GM23338 (cell line): ENCODE measurements at regions not wholly inside any gene's neighbourhood (a gene's known extent, or its start where the extent isn't known, plus 50 kb on each side); places are given as distances from the start of the nearest gene placed in this dataset.

Experiments
- EZH2 ChIP-seq: fragments of 200-600 bp; sonication (generic); IDR thresholded peaks from one replicate; pipeline ENCODE4 v1.8.0; 2017; ENCODE audit warnings: antibody characterized with exemption, mild to moderate bottlenecking, low read depth; ENCODE audit not compliant: unreplicated experiment
- EZH2phosphoT487 ChIP-seq: fragments of 200-600 bp; sonication (generic); IDR thresholded peaks from one replicate; pipeline ENCODE4 v1.8.1; 2018; ENCODE audit warnings: antibody characterized with exemption; ENCODE audit not compliant: unreplicated experiment
- POLR2AphosphoS5 ChIP-seq: IDR thresholded peaks from 2 replicates; pipeline ENCODE4 v1.6.1; 2016; ENCODE audit warnings: antibody characterized with exemption, low read depth
- REST ChIP-seq: IDR thresholded peaks from one replicate; pipeline ENCODE4 v1.6.1; 2018; ENCODE audit warnings: antibody characterized with exemption; ENCODE audit not compliant: unreplicated experiment
- STAT1 ChIP-seq: IDR thresholded peaks from one replicate; pipeline ENCODE4 v1.6.1; 2016; ENCODE audit warnings: antibody characterized with exemption; ENCODE audit not compliant: unreplicated experiment
- TF ChIP-seq, protein P1 (sequence below), 2 experiments: fragments of 200-600 bp in 1 of 2; sonication (generic) in 1 of 2; conservative IDR thresholded peaks; 2 replicates each; pipeline versions ENCODE4 v1.5.1 to v1.6.1; 2016 to 2017; ENCODE audit warnings: antibody characterized with exemption in 2 of 2, low read depth in 2 of 2, mild to moderate bottlenecking in 2 of 2, moderate library complexity in 1 of 2

DNA sequence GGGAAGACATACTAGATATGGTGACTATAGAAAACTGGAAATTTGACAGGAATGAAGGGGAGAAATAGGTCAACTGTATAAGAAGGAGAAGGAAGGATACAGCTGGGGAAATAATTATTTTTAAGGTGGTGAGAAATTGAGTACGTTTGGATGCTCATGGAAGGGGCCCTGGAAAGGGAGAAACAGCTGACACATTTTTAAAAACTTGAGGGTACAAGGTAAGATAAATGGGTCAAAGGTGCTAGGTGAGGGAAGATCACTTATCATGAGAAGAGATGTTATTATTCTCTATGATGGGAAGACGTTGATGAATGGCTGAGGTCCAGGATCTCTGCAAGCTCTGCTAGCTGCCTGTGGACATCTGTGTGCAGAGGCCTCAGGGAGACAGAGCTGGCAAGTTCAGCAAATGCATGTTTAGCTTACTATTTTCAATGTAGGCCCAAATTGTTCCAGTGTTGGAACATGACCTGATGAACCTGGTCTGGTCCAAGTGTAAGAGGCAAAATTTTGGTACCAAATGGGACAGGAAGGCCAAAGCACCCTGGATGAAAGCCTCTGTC is 181.7 kb downstream of the MTRR start:
- TF ChIP-seq EZH2 (no peak), EZH2phosphoT487 (no peak), REST (no peak), STAT1 (no peak), POLR2AphosphoS5 (no peak)
- TF ChIP-seq, protein P1, sequence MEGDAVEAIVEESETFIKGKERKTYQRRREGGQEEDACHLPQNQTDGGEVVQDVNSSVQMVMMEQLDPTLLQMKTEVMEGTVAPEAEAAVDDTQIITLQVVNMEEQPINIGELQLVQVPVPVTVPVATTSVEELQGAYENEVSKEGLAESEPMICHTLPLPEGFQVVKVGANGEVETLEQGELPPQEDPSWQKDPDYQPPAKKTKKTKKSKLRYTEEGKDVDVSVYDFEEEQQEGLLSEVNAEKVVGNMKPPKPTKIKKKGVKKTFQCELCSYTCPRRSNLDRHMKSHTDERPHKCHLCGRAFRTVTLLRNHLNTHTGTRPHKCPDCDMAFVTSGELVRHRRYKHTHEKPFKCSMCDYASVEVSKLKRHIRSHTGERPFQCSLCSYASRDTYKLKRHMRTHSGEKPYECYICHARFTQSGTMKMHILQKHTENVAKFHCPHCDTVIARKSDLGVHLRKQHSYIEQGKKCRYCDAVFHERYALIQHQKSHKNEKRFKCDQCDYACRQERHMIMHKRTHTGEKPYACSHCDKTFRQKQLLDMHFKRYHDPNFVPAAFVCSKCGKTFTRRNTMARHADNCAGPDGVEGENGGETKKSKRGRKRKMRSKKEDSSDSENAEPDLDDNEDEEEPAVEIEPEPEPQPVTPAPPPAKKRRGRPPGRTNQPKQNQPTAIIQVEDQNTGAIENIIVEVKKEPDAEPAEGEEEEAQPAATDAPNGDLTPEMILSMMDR (conservative IDR thresholded peaks at IDR 0.05; ENCODE audit: low read depth in 2 of 2), result no peak
